Keratinocyte (primary cell): ENCODE measurements at regions not wholly inside any gene's neighbourhood (a gene's known extent, or its start where the extent isn't known, plus 50 kb on each side); places are given as distances from the start of the nearest gene placed in this dataset.

ENCODE experiments used
- CTCF ChIP-seq, 3 experiments: IDR thresholded peaks in 1 of 3; conservative IDR thresholded peaks in 1 of 3; optimal IDR thresholded peaks in 1 of 3; 2 replicates in 2 of 3; 3 replicates in 1 of 3; pipeline versions ENCODE3 to v1.5.1; 2011; ENCODE audit warnings: low read length in 3 of 3, mild to moderate bottlenecking in 3 of 3, moderate library complexity in 2 of 3, control low read depth in 1 of 3, inconsistent platforms in 1 of 3; ENCODE audit not compliant: insufficient read depth in 2 of 3; ENCODE audit errors: extremely low read depth in 1 of 3
- EZH2 ChIP-seq: IDR thresholded peaks from one replicate; pipeline ENCODE4 v1.6.1; 2012; ENCODE audit warnings: inconsistent platforms, mild to moderate bottlenecking, low read length, moderate library complexity

DNA sequence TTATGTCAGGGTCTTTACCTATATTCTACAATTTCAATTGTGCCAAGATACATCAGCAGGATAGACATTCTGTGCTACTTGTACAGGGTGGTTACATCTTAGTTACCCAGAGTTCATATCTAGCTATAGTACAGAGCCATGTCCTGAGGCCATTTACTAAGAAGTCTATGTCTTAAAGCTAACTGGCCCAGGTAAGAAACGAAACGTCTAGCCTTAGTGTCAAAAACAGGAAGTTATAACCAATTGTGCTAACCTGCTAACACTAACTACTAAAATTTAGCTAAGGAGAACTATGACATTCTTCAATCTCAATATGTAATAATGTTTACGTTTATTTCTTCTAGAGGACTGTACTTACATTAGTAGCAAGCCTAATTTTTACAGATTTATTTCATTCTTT, 717.2 kb upstream of the UBE2E2 start:
- no peak for TF ChIP-seq CTCF (optimal IDR thresholded peaks at IDR 0.05 in 1 of 3, IDR thresholded peaks at IDR 0.05 in 1 of 3, conservative IDR thresholded peaks at IDR 0.05 in 1 of 3; ENCODE audit: extremely low read depth in 1 of 3, insufficient read depth in 2 of 3, low read length in 3 of 3)
- TF ChIP-seq EZH2 = no peak
